WTC11 (cell line): ENCODE measurements at regions not wholly inside any gene's neighbourhood (a gene's known extent, or its start where the extent isn't known, plus 50 kb on each side); places are given as distances from the start of the nearest gene placed in this dataset.

Experiments
- CREB1 ChIP-seq: sonication (generic); formaldehyde crosslinking; IDR thresholded peaks from 2 replicates; pipeline ENCODE4 v1.8.0; 2023; ENCODE audit warnings: mild to moderate bottlenecking, missing genetic modification reagents
- E2F4 ChIP-seq: sonication (generic); formaldehyde crosslinking; IDR thresholded peaks from 2 replicates; pipeline ENCODE4 v1.8.1; 2022; ENCODE audit warnings: low read depth, mild to moderate bottlenecking, moderate library complexity, missing genetic modification reagents, borderline replicate concordance
- HMGA2 ChIP-seq: fragments of 250-450 bp; sonication (Bioruptor Pico); IDR thresholded peaks from 2 replicates; pipeline ENCODE4 v1.4.0; 2021; ENCODE audit warnings: mild to moderate bottlenecking, moderate library complexity
- NR2C2 ChIP-seq: sonication (generic); formaldehyde crosslinking; IDR thresholded peaks from 2 replicates; pipeline ENCODE4 v1.8.0; 2022; ENCODE audit warnings: mild to moderate bottlenecking, missing genetic modification reagents
- TEAD1 ChIP-seq: sonication (generic); formaldehyde crosslinking; IDR thresholded peaks from 2 replicates; pipeline ENCODE4 v1.8.0; 2022; ENCODE audit warnings: mild to moderate bottlenecking, missing genetic modification reagents
- TP53 ChIP-seq: sonication (generic); formaldehyde crosslinking; IDR thresholded peaks from 2 replicates; pipeline ENCODE4 v1.8.1; 2023; ENCODE audit warnings: mild to moderate bottlenecking, missing genetic modification reagents
- ZNF232 ChIP-seq: sonication (generic); formaldehyde crosslinking; IDR thresholded peaks from 2 replicates; pipeline ENCODE4 v1.8.0; 2022; ENCODE audit warnings: mild to moderate bottlenecking, missing genetic modification reagents
- TF ChIP-seq, protein P1 (sequence below): fragments of 200-600 bp; IDR thresholded peaks from 2 replicates; pipeline ENCODE4 v1.8.0; 2022; ENCODE audit warnings: antibody characterized with exemption
- TF ChIP-seq, protein P2 (sequence below): sonication (generic); formaldehyde crosslinking; IDR thresholded peaks from 2 replicates; pipeline ENCODE4 v1.8.0; 2022; ENCODE audit warnings: mild to moderate bottlenecking, missing genetic modification reagents
- TF ChIP-seq, protein P3 (sequence below): sonication (generic); formaldehyde crosslinking; conservative IDR thresholded peaks from 2 replicates; pipeline ENCODE4 v1.8.1; 2023; ENCODE audit warnings: mild to moderate bottlenecking, low read depth, missing genetic modification reagents, moderate library complexity

DNA sequence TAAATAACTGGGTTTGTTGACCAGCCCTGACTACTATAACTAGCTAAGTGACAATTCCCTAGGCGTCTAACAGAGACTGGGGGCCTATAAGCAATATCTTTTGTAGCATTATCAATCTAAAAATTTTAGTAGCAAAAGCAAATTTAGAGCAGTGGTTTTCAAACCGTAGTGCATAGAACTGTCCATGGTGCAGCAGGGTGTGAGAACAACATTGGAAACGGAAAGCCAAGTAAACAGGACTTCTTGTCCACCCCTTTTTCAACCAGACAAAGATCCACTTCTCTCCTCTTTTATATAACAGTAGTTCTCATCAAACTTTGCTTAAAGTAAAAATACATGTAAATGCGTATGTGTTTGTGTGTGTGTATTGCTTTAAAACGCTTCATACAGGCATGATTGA, 1099.1 kb upstream of the ATXN8OS start:
- TF ChIP-seq E2F4 (CRISPR knock-in tag): no peak
- TF ChIP-seq HMGA2 (CRISPR knock-in tag): no peak
- TF ChIP-seq, protein P1, sequence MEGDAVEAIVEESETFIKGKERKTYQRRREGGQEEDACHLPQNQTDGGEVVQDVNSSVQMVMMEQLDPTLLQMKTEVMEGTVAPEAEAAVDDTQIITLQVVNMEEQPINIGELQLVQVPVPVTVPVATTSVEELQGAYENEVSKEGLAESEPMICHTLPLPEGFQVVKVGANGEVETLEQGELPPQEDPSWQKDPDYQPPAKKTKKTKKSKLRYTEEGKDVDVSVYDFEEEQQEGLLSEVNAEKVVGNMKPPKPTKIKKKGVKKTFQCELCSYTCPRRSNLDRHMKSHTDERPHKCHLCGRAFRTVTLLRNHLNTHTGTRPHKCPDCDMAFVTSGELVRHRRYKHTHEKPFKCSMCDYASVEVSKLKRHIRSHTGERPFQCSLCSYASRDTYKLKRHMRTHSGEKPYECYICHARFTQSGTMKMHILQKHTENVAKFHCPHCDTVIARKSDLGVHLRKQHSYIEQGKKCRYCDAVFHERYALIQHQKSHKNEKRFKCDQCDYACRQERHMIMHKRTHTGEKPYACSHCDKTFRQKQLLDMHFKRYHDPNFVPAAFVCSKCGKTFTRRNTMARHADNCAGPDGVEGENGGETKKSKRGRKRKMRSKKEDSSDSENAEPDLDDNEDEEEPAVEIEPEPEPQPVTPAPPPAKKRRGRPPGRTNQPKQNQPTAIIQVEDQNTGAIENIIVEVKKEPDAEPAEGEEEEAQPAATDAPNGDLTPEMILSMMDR: no peak
- no peak for TF ChIP-seq TEAD1 (CRISPR knock-in tag)
- TF ChIP-seq, protein P2, sequence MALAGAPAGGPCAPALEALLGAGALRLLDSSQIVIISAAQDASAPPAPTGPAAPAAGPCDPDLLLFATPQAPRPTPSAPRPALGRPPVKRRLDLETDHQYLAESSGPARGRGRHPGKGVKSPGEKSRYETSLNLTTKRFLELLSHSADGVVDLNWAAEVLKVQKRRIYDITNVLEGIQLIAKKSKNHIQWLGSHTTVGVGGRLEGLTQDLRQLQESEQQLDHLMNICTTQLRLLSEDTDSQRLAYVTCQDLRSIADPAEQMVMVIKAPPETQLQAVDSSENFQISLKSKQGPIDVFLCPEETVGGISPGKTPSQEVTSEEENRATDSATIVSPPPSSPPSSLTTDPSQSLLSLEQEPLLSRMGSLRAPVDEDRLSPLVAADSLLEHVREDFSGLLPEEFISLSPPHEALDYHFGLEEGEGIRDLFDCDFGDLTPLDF (CRISPR knock-in tag): no peak
- TF ChIP-seq ZNF232: no peak
- TF ChIP-seq TP53: no peak
- no peak for TF ChIP-seq NR2C2
- TF ChIP-seq, protein P3, sequence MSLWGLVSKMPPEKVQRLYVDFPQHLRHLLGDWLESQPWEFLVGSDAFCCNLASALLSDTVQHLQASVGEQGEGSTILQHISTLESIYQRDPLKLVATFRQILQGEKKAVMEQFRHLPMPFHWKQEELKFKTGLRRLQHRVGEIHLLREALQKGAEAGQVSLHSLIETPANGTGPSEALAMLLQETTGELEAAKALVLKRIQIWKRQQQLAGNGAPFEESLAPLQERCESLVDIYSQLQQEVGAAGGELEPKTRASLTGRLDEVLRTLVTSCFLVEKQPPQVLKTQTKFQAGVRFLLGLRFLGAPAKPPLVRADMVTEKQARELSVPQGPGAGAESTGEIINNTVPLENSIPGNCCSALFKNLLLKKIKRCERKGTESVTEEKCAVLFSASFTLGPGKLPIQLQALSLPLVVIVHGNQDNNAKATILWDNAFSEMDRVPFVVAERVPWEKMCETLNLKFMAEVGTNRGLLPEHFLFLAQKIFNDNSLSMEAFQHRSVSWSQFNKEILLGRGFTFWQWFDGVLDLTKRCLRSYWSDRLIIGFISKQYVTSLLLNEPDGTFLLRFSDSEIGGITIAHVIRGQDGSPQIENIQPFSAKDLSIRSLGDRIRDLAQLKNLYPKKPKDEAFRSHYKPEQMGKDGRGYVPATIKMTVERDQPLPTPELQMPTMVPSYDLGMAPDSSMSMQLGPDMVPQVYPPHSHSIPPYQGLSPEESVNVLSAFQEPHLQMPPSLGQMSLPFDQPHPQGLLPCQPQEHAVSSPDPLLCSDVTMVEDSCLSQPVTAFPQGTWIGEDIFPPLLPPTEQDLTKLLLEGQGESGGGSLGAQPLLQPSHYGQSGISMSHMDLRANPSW (CRISPR knock-in tag): no peak
- no peak for TF ChIP-seq CREB1 (CRISPR knock-in tag)
